GM21717 (cell line): ENCODE measurements at regions not wholly inside any gene's neighbourhood (a gene's known extent, or its start where the extent isn't known, plus 50 kb on each side); places are given as distances from the start of the nearest gene placed in this dataset.
"Not testable (repeated sequence)": the region's sequence is repeated elsewhere in the genome, so short reads cannot be mapped to it uniquely, and the experiment has no call there.

Experiments used
- ATAC-seq: cut with Tn5 transposase; IDR thresholded peaks from one replicate; pipeline ENCODE4 v1.9.1; 2021; ENCODE audit warnings: mild to moderate bottlenecking, moderate library complexity; ENCODE audit not compliant: unreplicated experiment

DNA sequence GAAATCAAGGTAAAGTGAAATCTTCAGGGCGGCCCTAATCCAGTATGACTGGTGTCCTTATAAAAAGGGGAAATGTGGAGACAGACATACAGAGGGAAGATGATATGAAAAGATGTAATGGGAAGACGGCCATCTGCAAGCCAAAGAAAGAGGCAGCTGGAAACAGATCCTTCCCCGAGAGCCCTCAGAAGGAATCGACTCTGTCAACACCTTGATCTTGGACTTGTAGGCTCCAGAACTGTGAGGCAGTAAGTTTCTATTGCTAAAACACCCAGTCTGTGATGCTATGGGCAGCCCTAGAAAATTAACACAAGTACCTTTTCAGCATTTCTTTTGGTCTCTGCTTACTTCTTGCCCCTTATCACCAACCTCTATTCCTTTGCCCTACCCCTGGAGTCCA lies 174.7 kb upstream of the TPM1 start:
- ATAC-seq: no peak

DNA sequence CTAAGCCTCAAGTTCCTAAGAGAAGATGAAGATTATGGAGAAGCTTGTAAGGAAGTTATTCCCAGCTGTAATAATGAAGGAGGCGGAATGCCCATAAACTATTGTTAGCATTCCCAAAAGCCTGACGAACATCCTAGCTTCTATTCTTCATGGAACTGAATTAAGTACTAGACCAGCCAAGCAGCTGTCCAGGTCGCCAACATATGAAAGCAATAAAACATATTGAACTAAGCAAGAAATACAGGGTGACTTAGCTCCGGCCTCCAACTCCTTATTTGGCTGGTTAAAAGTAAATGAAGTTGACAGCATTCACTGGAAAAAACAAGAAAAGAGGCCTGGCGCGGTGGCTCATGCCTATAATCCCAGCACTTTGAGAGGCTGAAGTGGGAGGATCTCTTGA lies 174.0 kb upstream of the TPM1 start:
- ATAC-seq: no peak

DNA sequence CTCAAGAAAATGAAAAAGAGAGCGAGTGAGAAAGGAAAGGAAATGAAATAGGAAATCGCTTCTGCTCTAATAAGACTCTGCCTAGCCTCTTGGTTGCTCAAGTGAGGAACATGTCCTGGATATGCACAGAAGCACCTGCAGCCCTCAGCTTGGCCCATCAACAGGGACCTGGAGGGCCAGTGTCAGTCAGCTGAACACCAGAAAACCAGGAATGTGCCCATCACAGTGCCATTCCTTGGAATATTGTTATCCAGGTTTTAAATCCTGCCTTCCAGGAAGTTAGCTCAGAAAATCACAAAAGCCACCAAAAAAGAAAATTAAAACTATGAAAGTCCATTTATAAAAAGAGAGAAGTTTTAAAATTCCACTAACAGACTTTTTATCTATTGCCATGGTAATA lies 173.4 kb upstream of the TPM1 start:
- ATAC-seq: no peak

DNA sequence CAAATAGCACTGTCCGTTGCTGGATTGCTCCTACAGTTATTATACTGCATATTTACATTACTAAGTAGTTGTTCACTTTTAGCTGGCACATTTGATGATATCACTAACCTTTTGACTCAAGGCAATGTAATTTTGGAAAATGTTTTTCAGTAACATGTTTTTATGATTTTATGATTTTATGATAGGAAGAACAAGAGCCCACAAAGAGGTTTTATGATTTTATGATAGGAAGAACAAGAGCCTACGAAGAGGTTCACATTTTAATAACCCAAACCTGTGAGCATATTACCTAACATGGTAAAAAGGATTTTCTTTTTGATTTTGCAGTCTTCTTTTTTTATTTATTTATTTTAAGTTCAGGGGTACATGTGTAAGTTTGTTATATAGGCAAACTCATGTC lies 172.3 kb upstream of the TPM1 start:
- ATAC-seq: no peak

DNA sequence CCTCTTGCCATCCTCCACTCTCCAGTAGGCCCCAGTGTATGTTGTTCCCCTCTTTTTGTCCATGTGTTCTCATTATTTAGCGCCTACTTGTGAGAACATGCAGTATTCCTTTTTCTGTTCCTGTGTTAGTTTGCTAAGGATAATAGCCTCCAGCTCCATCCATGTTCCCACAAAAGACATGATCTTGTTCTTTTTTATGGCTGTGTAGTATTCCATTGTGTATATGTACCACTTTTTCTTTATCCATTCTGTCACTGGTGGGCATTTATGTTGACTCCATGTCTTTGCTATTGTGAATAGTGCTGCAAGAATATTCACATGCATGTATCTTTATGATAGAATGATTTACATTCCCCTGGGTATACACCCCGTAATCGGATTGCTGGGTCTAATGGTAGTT lies 171.8 kb upstream of the TPM1 start:
- not testable (repeated sequence) for ATAC-seq

DNA sequence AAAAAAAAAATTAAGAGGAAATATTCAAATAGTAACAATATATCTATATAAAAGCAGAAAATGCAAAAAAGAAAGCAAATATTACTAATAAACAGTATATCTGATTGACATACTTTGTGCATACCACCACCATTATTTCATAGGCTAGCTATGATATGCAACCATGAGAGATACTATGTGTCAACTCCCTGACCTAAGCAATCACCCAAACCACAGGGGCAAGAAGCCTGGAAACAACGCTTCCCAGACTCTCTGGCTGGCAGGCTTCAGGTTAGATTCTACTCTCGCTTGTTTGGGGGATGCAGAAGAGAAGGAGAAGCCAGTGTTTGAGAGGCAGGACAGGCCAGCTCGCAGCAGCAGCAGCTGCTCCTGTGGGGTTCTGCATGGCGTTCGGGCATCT lies 169.3 kb upstream of the TPM1 start:
- no peak for ATAC-seq

DNA sequence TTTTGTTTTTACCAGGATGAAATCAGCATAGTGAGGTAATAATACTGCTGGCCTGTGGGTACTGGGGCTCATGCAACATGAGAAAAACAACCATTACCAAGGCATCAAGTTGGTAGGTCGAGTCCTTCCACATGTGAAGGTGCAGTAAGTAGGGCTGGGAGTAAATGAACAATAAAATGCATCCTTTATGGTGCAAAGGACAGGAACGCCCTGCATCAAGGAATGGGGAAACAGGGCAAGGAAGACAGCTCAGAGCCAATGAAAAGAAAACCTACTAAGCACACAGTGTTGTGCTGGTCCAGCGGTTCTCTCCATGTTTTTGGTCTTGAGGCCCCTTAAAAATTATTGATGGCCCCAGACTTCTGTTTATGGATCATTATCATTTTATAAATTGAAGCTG lies 168.5 kb upstream of the TPM1 start:
- no peak for ATAC-seq

DNA sequence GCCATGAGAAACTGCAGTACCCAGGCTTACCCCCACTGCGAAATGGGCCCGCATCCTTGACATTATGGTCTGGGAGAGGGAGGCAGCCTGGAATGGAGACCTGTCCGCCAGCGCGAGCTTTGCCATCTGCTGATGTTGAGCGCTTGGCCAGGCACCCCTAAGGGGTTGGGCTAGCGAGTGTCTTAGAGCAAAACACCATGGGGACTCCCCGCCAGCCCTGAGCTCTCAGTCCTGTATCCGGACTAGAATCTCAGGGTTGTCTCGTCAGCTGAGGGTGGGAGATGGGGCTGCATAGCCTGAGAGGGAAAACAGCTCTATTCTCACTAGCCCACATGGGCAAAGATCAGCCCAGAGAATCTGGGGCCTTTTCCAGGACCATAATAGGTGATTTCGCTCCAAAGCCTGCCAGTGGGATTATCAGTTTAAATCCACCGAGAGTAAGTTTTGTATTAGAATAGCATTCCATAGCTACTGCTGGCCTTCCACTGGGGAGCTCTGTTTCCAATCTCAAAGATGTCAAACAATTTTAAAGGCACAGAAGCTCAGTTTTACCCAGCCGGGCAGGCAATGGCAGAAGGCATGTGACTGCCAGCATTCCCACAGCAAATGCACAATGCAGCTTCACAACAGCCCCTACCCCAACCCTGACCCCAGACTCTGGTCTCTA lies 167.5 kb upstream of the TPM1 start:
- ATAC-seq: no peak

DNA sequence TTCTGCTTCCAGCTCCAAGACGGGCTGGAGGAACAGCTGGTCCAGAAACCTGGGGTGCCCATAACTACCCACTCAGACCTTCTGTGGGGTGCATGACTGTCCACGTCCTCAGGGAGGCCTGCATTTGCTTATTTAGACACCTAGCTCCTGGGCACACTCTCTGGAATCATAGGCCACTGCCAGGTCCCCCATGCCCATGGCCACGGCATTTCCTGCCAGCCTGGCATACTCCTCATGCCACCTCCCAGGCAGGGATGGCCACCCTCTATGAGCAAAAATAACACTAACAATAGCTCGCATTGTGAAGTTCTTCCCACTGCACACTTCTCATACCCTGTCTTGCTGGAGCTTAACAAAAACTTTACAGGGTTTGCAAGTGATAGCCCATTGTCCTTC lies 166.9 kb upstream of the TPM1 start:
- ATAC-seq: no peak

DNA sequence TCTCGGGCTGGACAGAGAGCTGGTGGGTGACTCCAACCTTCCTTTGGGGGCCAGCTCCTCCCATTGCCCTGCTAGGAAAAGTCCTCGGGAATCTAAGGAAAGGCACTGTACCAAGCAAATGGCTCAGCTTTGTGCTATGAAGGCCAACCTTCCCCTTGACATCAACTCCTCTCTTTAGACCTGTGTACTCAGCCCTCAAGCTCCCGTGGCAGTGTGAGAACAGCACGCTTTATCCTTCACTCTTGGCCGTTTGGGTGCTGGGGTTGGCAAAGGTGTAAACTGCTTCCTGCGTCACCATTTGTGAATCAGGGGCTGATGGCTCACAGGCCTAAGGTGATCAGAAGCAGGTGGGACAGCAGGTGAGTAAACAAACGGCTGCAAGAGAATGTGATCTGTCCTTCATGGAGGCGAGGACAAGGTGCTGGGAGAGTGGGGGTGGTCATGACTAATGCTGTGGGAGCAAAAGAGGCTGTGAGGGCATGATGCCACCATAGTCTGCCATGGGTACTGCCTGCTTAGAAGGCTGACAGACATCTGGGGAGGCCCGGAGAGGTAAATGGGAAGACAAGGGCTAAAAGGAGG lies 165.2 kb upstream of the TPM1 start:
- ATAC-seq: no peak

DNA sequence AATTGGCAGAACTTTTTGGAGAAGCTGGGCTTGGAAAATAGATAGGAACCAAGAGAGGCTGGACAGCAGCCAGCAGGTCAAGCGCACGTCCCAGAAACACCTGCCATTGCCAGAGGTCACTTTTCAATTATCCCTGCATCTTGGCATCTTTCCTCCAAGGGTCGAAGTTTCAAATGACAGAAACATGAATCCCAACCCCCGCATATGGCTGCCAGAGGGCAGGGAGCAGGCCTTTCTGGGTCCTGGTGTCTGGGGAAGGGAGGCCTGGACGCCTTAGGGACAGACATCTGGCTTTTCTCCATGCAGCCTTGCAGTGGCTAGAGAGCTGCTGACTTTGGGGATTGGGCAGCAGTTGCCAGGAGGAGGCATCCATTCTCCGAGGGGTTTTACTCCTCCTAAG lies 164.5 kb upstream of the TPM1 start:
- ATAC-seq: no peak

DNA sequence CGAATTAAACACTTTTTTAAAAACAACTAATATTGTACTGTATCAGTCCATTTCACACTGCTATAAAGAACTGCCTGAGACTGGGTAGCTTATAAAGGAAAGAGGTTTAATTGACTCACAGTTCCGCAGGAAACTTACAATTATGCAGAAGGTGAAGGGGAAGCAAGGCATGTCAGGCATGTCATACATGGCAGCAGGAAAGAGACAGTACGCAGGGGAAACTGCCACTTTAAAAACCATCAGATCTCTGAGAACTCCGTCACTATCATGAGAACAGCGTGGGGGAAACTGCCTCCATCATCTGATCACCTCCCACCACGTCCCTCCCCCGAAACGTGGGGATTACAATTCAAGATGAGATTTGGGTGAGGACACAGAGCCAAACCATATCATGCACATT lies 162.8 kb upstream of the TPM1 start:
- no peak for ATAC-seq

DNA sequence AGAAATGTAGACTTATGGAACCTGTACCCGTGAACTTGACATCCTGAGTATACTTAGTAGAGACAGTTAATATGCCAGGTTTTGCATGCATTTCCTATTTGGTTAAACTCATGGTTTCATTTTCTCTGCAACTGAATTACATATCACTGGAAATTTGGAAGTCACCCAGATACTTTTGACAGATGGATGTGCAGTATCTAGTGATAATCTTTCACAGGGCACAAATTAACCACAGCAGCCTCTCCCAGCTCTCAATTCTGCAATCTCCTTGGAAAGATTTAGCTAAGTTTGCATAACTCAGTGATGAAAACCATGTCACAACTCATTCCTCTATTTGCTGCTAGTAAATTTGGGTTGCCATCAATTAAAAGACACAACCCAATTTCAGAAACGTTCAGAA lies 162.3 kb upstream of the TPM1 start:
- ATAC-seq: no peak

DNA sequence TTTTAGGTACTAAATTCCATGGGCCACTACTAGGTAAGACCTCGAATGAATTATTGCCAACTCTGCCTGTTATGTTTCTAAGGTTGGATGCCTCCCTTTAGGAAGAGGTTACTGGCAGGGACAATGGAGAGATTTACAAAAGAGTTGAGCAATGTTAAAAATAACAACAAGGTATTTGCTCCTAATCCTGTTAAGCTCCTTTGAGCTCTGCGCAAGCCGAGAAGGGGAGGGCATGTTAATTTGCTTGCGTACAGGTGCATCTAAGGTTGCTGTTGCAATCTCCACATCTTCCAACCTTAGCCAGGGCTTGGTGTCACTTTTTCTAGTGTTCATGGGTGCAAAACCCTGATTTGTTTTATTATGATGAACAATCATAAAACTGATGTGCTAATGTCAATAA lies 161.5 kb upstream of the TPM1 start:
- ATAC-seq: no peak

DNA sequence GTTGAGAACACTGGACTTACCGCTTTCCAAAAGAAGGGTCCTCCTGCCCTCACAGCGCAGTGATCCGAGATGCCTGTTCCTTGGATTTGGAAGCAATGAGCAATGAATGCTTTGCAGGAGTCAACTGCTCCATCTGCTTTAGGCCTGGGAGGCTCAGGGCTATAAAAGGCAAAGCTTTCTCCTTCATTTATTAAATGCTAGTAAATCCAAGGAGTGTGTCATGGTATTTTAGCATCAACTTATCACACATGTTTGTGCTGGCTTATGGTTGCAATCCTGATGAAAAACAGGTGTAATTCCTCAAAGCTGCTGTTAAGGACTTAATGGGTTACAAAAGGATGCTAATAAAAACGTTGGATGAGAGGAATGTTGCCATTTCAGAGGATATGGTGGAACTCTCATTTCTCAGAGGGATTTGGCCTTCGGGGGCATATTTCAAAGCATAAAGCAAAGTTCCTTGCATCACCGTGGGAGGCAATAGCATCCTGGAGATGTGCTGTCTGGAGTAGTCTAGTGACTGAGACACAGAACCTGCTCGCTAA lies 158.5 kb upstream of the TPM1 start:
- no peak for ATAC-seq

DNA sequence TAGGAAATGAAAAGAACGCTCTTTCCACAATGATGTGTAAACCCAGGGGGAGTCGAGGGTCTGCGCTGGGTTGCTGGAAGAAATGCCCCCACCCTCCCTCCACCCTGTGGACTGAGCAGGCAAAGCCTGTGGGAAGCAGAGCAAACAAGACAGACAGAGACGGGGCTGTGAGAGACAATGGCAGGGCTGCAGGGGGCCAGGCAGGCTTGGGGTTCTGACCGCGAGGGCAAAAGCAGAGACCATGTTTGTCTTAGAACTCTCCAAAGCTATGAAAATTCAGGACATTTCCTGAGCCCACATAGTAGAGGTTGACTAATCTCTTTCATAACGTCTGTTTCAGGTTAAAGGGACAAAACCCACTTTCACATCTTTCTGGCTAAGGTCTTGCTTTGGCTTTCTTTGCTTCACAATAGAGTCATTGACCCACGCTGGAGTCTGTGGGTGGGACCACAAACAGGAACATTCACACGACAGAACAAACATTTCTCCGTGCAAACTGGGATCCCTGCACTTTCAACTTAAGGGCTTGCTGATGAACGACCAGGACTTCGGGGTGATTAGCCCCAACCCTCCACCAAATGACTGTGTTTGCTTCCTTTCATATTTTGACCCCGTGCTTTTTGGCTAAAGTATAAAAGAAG lies 156.0 kb upstream of the TPM1 start:
- no peak for ATAC-seq

DNA sequence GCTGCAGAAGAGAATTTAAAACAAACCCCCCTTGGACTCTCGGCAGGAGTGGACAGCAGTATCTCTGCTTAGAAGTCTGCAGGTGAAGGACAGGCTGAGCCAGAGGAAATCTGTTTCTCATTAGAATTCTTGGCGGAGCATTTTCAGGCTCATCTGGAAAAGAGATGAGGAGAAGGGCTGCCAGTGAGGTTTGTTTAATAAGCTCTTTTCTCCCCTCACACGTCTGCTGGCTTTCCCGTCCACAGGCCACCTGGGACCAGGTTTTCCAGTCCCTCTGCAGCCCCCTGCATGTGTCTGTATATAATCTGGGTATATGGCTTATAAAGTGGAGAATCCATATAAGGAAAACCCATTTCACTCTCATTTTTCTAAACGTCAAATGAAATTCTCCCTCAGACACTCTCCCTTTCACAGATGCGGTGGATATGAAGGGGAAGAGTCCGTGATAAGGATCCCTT lies 155.4 kb upstream of the TPM1 start:
- ATAC-seq: no peak

DNA sequence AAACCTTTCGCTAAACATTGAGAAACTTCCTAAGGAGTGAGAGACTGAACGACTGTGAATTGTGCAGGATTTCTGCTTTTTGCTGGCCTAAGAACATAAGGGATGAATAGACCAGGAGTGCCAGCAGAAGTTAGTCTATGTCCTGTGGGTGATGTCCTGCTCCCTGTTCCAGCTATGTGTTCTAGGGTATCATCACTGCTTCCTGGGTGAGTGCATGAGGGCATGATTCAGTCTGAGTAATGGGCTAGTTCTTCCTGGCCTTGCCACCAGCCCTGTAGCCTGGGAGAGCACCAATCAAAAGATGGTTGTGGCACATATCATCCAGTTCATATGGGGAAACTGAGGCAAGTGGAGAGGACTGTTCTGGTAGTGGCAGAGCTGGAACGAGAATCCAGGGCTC lies 153.9 kb upstream of the TPM1 start:
- ATAC-seq: no peak

DNA sequence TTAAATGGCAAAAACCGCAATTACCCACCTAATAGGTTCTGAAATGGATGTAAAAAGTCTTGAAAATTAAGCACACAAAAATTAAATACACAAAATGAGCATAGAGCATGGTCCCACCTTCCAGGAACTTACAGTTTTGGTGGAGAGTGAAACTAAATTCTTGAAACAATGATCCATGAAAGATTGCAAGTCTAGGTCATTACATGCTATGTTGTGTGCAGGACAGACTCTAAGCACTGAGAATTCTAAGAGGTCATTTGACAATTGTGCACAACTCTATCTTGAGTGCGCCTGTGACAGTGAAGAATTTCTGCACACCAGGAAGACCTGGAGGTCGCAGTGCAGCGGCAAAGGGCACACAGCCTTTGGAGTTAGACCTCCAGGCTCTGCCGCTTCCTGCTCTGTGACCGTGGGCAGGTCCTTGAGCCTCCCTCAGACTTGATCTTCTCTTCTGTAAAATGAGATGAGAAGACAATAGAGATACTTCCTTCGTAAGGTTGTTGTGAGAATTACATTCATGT lies 153.3 kb upstream of the TPM1 start:
- no peak for ATAC-seq

DNA sequence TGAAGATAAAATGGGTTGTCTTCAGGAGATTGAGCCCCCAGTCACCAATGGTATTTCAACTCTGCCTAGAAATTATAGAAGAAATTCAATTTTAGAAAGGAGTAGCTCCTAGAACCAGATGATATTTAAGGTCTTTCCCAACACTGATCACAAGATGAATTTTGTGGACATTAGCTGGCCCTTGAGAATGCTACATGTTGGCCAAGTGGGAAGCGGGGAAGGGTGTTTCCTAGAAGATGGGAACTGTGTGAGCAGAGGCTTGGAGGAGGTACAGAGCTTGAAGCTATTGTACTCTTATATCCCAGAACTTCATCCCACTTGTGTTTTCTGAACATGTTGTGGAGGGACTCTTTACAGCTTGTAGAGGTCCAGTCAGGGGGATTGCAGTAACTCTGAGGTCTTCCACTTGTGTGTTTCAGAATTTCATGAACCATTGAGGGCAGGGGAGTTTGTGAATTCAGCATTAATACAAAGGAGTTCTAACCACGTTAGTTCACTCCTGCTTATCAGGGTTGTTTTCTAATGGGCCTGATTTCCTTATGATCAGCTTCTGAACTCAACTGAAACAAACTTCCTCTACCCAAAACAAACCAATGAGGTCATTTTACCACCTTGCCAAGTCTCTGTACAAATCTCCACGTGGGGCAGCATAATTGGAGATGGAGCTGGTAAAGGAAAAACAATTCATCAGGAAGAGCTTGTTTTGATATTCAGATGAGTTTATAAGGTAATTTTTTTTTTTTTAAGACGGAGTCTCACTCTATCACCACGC lies 152.6 kb upstream of the TPM1 start:
- no peak for ATAC-seq

DNA sequence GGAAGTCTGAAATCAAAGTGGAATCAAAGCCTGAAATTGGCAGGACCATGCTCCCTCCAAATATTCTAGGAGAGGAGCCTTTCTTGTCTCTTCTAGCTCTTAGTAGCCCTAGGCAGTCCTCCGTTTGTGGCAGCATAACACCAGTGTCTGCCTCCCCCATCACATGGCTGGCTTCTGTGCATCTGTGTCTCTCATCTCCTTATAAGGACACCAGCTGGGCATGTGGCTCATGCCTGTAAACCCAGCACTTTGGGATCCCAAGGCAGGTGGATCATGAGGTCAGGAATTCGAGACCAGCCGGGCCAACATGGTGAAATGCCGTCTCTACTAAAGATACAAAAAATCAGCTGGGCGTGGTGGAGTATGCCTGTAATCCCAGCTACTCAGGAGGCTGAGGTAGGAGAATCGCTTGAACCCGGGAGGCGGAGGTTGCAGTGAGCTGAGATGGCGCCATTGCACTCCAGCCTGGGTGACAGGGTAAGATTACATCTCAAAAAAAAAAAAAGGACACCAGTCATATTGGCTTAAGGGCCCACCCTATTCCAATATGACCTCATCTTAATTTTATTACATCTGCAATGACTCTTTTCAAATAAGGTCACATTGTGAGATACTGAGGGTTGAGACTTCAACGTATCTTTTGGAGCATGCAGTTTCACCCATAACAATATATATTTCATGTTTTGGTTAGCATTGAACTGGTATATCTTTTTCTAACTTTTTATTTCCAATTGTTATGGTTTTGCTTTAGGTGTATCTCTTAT lies 148.0 kb upstream of the TPM1 start:
- ATAC-seq: no peak
